Astrocyte (in vitro differentiated cells and primary cell): ENCODE measurements at regions not wholly inside any gene's neighbourhood (a gene's known extent, or its start where the extent isn't known, plus 50 kb on each side); places are given as distances from the start of the nearest gene placed in this dataset.

ENCODE experiments used
- CTCF ChIP-seq: IDR thresholded peaks from 2 replicates; pipeline ENCODE4 v1.5.1; 2011; ENCODE audit warnings: low read depth, mild to moderate bottlenecking, inconsistent platforms, low read length, moderate library complexity; ENCODE audit not compliant: insufficient read depth
- EZH2 ChIP-seq: IDR thresholded peaks from 2 replicates; pipeline ENCODE4 v1.6.1; 2012; ENCODE audit warnings: mild to moderate bottlenecking, low read length, inconsistent platforms; ENCODE audit not compliant: insufficient read depth

GRCh38 chr2:12959935-12960334 lies 243.2 kb downstream of the TRIB2 start:
- TF ChIP-seq CTCF (no peak), EZH2 (no peak)
